HCT116 (cell line): ENCODE measurements at regions not wholly inside any gene's neighbourhood (a gene's known extent, or its start where the extent isn't known, plus 50 kb on each side); places are given as distances from the start of the nearest gene placed in this dataset.

Experiments
- ATAC-seq: fragments of 200-7000 bp; cut with Tn5 transposase; 2 replicates; pipeline ENCODE4 v1.9.1; 2020; ENCODE audit warnings: mild to moderate bottlenecking, moderate library complexity
- BruUV-seq: library from RNA; stranded (reverse); fragments of 400-500 nt; replicated peaks from 2 replicates; lab custom pipeline; 2021; lab: Mats Ljungman, UMichigan
- CTCF ChIA-PET: fragments of 300-600 bp; sonication (Branson Sonifier 250); formaldehyde crosslinking; loops from one replicate; lab custom pipeline; 2021; ENCODE audit warnings: antibody characterized with exemption; lab: Charles Lee
- POLR2A ChIA-PET: fragments of 300-600, 350-600 bp; sonication (Branson Sonifier 250); formaldehyde crosslinking; loops from one replicate; lab custom pipeline; 2021; ENCODE audit warnings: antibody characterized with exemption; lab: Charles Lee
- RAD21 ChIA-PET, 2 experiments: fragments of 300-600 bp; sonication (Branson Sonifier 250); formaldehyde crosslinking; loops; one replicate each; lab custom pipeline; 2023; ENCODE audit warnings: low total read pairs in 2 of 2; ENCODE audit not compliant: uncharacterized antibody in 2 of 2, unreplicated experiment in 2 of 2, low non-redundant PET in 1 of 2; lab: Charles Lee
- DNase-seq: peaks from one replicate; pipeline ENCODE4 v3.0.0-alpha.2; 2010; ENCODE audit warnings: low read depth, low spot score
- H2AFZ ChIP-seq: fragments of 200-600 bp; shearing (Covaris generic), sonication (generic); 2 replicates; pipeline ENCODE4 v1.6.1; 2017; ENCODE audit warnings: low read depth, mixed run types, mixed read lengths, antibody characterized with exemption, low read length; ENCODE audit not compliant: poor library complexity, severe bottlenecking
- H3K27ac ChIP-seq: 2 replicates; pipeline ENCODE4 v1.5.1; 2012; ENCODE audit warnings: low read depth, low read length
- H3K27me3 ChIP-seq: fragments of 200-600 bp; sonication (generic); 2 replicates; pipeline ENCODE4 v1.6.1; 2016; ENCODE audit warnings: mixed run types, low read length, mixed read lengths; ENCODE audit not compliant: insufficient read depth
- H3K36me3 ChIP-seq, 2 experiments: fragments of 200-500 bp in 1 of 2; fragments of 200-600 bp in 1 of 2; sonication (Bioruptor generic) in 1 of 2; sonication (generic) in 1 of 2; 2 replicates each; pipeline versions ENCODE4 v1.5.1 to v1.6.1; 2014 to 2016; ENCODE audit warnings: low read length in 2 of 2, inconsistent platforms in 1 of 2, mixed read lengths in 1 of 2, mixed run types in 1 of 2; ENCODE audit not compliant: insufficient read depth in 2 of 2, control insufficient read depth in 1 of 2
- H3K4me1 ChIP-seq, 2 experiments: fragments of 200-600 bp in 1 of 2; sonication (generic) in 1 of 2; 2 replicates each; pipeline versions ENCODE4 v1.5.1 to v1.6.1; 2012 to 2017; ENCODE audit warnings: low read length in 2 of 2, inconsistent platforms in 1 of 2, mild to moderate bottlenecking in 1 of 2, mixed read lengths in 1 of 2, mixed run types in 1 of 2, moderate library complexity in 1 of 2; ENCODE audit not compliant: insufficient read depth in 2 of 2, control insufficient read depth in 1 of 2
- H3K4me2 ChIP-seq: fragments of 200-600 bp; sonication (generic); 2 replicates; pipeline ENCODE4 v1.6.1; 2017; ENCODE audit warnings: mixed run types, low read length, mixed read lengths
- H3K4me3 ChIP-seq, 2 experiments: fragments of 200-600 bp in 1 of 2; sonication (generic) in 1 of 2; replicated peaks in 1 of 2; 2 replicates each; pipeline ENCODE4 v1.5.1; 2011 to 2016; ENCODE audit warnings: low read length in 2 of 2, control low read depth in 1 of 2, low read depth in 1 of 2, mild to moderate bottlenecking in 1 of 2, mixed read lengths in 1 of 2, mixed run types in 1 of 2
- H3K79me2 ChIP-seq: fragments of 200-600 bp; sonication (generic); 2 replicates; pipeline ENCODE4 v1.6.1; 2017; ENCODE audit warnings: mild to moderate bottlenecking, mixed run types, low read length, moderate library complexity, mixed read lengths; ENCODE audit not compliant: insufficient read depth
- H3K9ac ChIP-seq: fragments of 200-600 bp; sonication (generic); 2 replicates; pipeline ENCODE4 v1.6.1; 2016; ENCODE audit warnings: low read length, mixed read lengths
- H3K9me2 ChIP-seq: fragments of 200-600 bp; sonication (generic), shearing (Covaris generic); 2 replicates; pipeline ENCODE4 v1.6.1; 2017; ENCODE audit warnings: mixed run types, mild to moderate bottlenecking, moderate library complexity; ENCODE audit not compliant: insufficient read depth
- H3K9me3 ChIP-seq, 2 experiments: fragments of 200-500 bp in 1 of 2; fragments of 200-600 bp in 1 of 2; sonication (Bioruptor generic) in 1 of 2; sonication (generic) in 1 of 2; 2 replicates each; pipeline ENCODE4 v1.6.1; 2014 to 2017; ENCODE audit warnings: low read length in 2 of 2, mixed read lengths in 2 of 2, inconsistent platforms in 1 of 2, low read depth in 1 of 2, mild to moderate bottlenecking in 1 of 2, mixed run types in 1 of 2, moderate library complexity in 1 of 2; ENCODE audit not compliant: control insufficient read depth in 1 of 2, insufficient read depth in 1 of 2
- H4K20me1 ChIP-seq: fragments of 200-600 bp; sonication (generic), shearing (Covaris generic); 2 replicates; pipeline ENCODE4 v1.6.1; 2017; ENCODE audit warnings: mixed run types, mild to moderate bottlenecking, moderate library complexity; ENCODE audit not compliant: insufficient read depth
- EGR1 ChIP-seq: IDR thresholded peaks from 2 replicates; pipeline ENCODE4 v1.6.1; 2012; ENCODE audit warnings: low read depth
- EZH2 ChIP-seq: fragments of 200-600 bp; sonication (generic); IDR thresholded peaks from 2 replicates; pipeline ENCODE4 v1.6.1; 2017; ENCODE audit warnings: antibody characterized with exemption, mixed run types
- EZH2phosphoT487 ChIP-seq: fragments of 200-600 bp; IDR thresholded peaks from 2 replicates; pipeline ENCODE4 v1.6.1; 2018; ENCODE audit warnings: antibody characterized with exemption, borderline replicate concordance
- JUND ChIP-seq: IDR thresholded peaks from 2 replicates; pipeline ENCODE4 v1.6.1; 2012
- MAX ChIP-seq: IDR thresholded peaks from 2 replicates; pipeline ENCODE4 v1.6.1; 2012
- POLR2A ChIP-seq: IDR thresholded peaks from 2 replicates; pipeline ENCODE4 v1.7.0; 2011; ENCODE audit warnings: borderline replicate concordance; ENCODE audit not compliant: insufficient read depth, insufficient read length; ENCODE audit errors: extremely low read depth
- POLR2AphosphoS5 ChIP-seq: IDR thresholded peaks from 2 replicates; pipeline ENCODE4 v1.6.1; 2011; ENCODE audit warnings: mild to moderate bottlenecking, low read depth, low read length, moderate library complexity
- SIN3A ChIP-seq: IDR thresholded peaks from 2 replicates; pipeline ENCODE4 v1.6.1; 2012; ENCODE audit warnings: low read depth
- SP1 ChIP-seq: IDR thresholded peaks from 2 replicates; pipeline ENCODE4 v1.6.1; 2012; ENCODE audit warnings: low read depth
- SRF ChIP-seq: IDR thresholded peaks from 2 replicates; pipeline ENCODE4 v1.6.1; 2012; ENCODE audit warnings: low read depth
- ZBTB33 ChIP-seq: IDR thresholded peaks from 2 replicates; pipeline ENCODE4 v1.6.1; 2011; ENCODE audit warnings: mild to moderate bottlenecking, low read length, moderate library complexity; ENCODE audit not compliant: insufficient replicate concordance; ENCODE audit errors: extremely low read depth
- ZNF274 ChIP-seq: fragments of 200-500 bp; sonication (Bioruptor generic); IDR thresholded peaks from 2 replicates; pipeline ENCODE4 v1.6.1; 2014; ENCODE audit warnings: mild to moderate bottlenecking, low read depth, low read length, inconsistent platforms
- intact Hi-C: fragments of 100-400 bp; cut with micrococcal nuclease; formaldehyde crosslinking; loops from 2 replicates; pipeline ENCODE4 v1.10.0; 2022
- TF ChIP-seq, protein P1 (sequence below), 3 experiments: fragments of 200-600 bp in 1 of 3; sonication (generic) in 1 of 3; IDR thresholded peaks in 2 of 3; conservative IDR thresholded peaks in 1 of 3; 2 replicates each; pipeline ENCODE4 v1.5.1; 2012 to 2017; ENCODE audit warnings: low read depth in 2 of 3, low read length in 2 of 3, antibody characterized with exemption in 1 of 3, borderline replicate concordance in 1 of 3, control low read depth in 1 of 3, mild to moderate bottlenecking in 1 of 3, mixed read lengths in 1 of 3, mixed run types in 1 of 3, moderate library complexity in 1 of 3; ENCODE audit not compliant: insufficient read depth in 1 of 3

- ChIA-PET RAD21 (no interaction called here), CTCF (no interaction called here)
- Histone ChIP-seq H3K9ac (no peak overlapping the region), H3K4me3 (no peak overlapping the region), H4K20me1 (no peaks in the 10 kb centered on the region)
- no peak for DNase-seq
- no TSS peak for BruUV-seq
- no peak for TF ChIP-seq SIN3A
- TF ChIP-seq ZNF274: no peak
- no peak for TF ChIP-seq JUND
- TF ChIP-seq EZH2phosphoT487: no peak
- no peak for TF ChIP-seq EZH2
- TF ChIP-seq SRF: no peak
- TF ChIP-seq ZBTB33: no peak
- no peak for TF ChIP-seq MAX
- TF ChIP-seq POLR2AphosphoS5: no peak
- TF ChIP-seq EGR1: no peak
- TF ChIP-seq, protein P1, sequence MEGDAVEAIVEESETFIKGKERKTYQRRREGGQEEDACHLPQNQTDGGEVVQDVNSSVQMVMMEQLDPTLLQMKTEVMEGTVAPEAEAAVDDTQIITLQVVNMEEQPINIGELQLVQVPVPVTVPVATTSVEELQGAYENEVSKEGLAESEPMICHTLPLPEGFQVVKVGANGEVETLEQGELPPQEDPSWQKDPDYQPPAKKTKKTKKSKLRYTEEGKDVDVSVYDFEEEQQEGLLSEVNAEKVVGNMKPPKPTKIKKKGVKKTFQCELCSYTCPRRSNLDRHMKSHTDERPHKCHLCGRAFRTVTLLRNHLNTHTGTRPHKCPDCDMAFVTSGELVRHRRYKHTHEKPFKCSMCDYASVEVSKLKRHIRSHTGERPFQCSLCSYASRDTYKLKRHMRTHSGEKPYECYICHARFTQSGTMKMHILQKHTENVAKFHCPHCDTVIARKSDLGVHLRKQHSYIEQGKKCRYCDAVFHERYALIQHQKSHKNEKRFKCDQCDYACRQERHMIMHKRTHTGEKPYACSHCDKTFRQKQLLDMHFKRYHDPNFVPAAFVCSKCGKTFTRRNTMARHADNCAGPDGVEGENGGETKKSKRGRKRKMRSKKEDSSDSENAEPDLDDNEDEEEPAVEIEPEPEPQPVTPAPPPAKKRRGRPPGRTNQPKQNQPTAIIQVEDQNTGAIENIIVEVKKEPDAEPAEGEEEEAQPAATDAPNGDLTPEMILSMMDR (IDR thresholded peaks at IDR 0.05 in 2 of 3, conservative IDR thresholded peaks at IDR 0.05 in 1 of 3; ENCODE audit: borderline replicate concordance in 1 of 3, insufficient read depth in 1 of 3, low read depth in 2 of 3, low read length in 2 of 3): no peak
- no peak for TF ChIP-seq POLR2A
- TF ChIP-seq SP1: no peak
- TF ChIP-seq, all 23 proteins: peak for 0
- no peak overlapping the region for H3K27ac ChIP-seq
- no peaks in the 10 kb centered on the region for H3K79me2 ChIP-seq
- H3K4me1 ChIP-seq: no peaks in the 10 kb centered on the region
- no peak overlapping the region for H2AFZ ChIP-seq
- POLR2A ChIA-PET: no interaction called here
- no peak overlapping the region for H3K4me2 ChIP-seq
- H3K9me3 ChIP-seq: no peaks in the 10 kb centered on the region
- no peaks in the 10 kb centered on the region for H3K27me3 ChIP-seq
- no peaks in the 10 kb centered on the region for H3K36me3 ChIP-seq
- no peak for ATAC-seq
- intact Hi-C loops: no loop called here
- no peaks in the 10 kb centered on the region for H3K9me2 ChIP-seq
Measured at GRCh38 chr2:228469721-228470120, 288.2 kb upstream of the SPHKAP start.
